GM10248 (cell line): ENCODE measurements at regions not wholly inside any gene's neighbourhood (a gene's known extent, or its start where the extent isn't known, plus 50 kb on each side); places are given as distances from the start of the nearest gene placed in this dataset.
"Not testable (repeated sequence)": the region's sequence is repeated elsewhere in the genome, so short reads cannot be mapped to it uniquely, and the experiment has no call there.

ENCODE experiments used
- CTCF ChIA-PET: fragments of 300-600 bp; sonication (Branson Sonifier 250); formaldehyde crosslinking; extraction: SDS; loops from one replicate; lab custom pipeline; 2021; ENCODE audit warnings: antibody characterized with exemption; lab: Yijun Ruan, JAX
- POLR2A ChIA-PET: fragments of 350-650 bp; sonication (Branson Sonifier 250); formaldehyde crosslinking; extraction: SDS; loops from one replicate; lab custom pipeline; 2020; ENCODE audit warnings: antibody characterized with exemption; lab: Yijun Ruan, JAX
- DNase-seq: peaks from one replicate; pipeline ENCODE4 v3.0.0; 2012; ENCODE audit errors: extremely low spot score
- TF ChIP-seq, protein P1 (sequence below): IDR thresholded peaks from 2 replicates; pipeline ENCODE4 v1.5.1; 2012; ENCODE audit warnings: mild to moderate bottlenecking, low read depth; ENCODE audit errors: extremely low read depth, missing control alignments, control extremely low read depth

DNA sequence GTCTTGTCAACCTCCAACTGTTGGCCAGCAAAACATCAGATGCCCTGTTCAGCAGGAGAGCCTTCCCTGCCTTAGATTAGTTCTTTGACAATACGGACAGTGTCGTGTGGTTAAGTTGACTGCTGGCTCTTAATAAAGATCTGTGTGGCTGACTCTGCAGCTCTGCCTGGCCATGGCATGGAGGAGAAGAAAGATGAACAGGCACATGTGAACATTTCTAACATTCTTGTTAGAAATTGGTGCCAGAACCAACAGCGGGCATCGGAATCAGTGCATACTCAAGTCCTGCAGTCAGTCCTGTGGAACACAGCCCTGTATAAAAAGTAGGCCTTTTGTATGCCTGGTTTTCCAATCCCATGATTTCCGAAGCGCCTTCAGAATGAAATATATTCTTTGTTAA, 455.6 kb downstream of the POM121L12 start:
- TF ChIP-seq, protein P1, sequence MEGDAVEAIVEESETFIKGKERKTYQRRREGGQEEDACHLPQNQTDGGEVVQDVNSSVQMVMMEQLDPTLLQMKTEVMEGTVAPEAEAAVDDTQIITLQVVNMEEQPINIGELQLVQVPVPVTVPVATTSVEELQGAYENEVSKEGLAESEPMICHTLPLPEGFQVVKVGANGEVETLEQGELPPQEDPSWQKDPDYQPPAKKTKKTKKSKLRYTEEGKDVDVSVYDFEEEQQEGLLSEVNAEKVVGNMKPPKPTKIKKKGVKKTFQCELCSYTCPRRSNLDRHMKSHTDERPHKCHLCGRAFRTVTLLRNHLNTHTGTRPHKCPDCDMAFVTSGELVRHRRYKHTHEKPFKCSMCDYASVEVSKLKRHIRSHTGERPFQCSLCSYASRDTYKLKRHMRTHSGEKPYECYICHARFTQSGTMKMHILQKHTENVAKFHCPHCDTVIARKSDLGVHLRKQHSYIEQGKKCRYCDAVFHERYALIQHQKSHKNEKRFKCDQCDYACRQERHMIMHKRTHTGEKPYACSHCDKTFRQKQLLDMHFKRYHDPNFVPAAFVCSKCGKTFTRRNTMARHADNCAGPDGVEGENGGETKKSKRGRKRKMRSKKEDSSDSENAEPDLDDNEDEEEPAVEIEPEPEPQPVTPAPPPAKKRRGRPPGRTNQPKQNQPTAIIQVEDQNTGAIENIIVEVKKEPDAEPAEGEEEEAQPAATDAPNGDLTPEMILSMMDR = no peak
- ChIA-PET CTCF (no interaction called here), POLR2A (no interaction called here)

GRCh38 chr7:53495181-53495580, 459.7 kb downstream of the POM121L12 start:
- CTCF ChIA-PET, POLR2A ChIA-PET, DNase-seq: not testable (repeated sequence)

More for the DNA sequence above, 455.6 kb downstream of the POM121L12 start:
- DNase-seq = no peak

DNA sequence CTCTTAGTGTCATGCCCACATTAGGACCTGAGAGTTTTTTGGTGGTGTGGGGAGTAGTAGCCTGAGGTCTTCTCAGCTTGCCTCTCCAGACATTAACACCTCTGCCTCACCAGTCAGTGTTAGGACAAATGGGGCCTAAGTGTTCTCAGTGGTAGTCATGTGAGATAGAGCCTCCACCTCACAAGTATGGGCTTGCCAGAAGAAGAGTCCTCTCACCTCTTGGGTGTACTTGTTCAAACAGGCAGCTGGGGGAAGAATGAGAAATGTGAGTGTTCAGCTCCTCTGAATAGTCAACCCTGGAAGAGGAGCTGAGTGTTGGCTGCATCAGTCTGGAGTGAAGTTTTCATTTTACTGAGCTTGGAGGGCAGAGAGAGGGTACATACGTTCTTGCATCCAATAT, 464.6 kb downstream of the POM121L12 start:
- no peak for DNase-seq
- POLR2A ChIA-PET = no interaction called here
- TF ChIP-seq, protein P1 = no peak
- CTCF ChIA-PET = interaction anchor here (1.2 to 1.4 kb wide), 2 partner anchors 17 to 53 kb away, joined by 3 to 4 read pairs; no protein-coding TSS in a partner anchor

GRCh38 chr7:53504914-53505313, 469.5 kb downstream of the POM121L12 start:
- TF ChIP-seq, protein P1 = no peak
- POLR2A ChIA-PET = no interaction called here
- CTCF ChIA-PET = no interaction called here
- DNase-seq = no peak

DNA sequence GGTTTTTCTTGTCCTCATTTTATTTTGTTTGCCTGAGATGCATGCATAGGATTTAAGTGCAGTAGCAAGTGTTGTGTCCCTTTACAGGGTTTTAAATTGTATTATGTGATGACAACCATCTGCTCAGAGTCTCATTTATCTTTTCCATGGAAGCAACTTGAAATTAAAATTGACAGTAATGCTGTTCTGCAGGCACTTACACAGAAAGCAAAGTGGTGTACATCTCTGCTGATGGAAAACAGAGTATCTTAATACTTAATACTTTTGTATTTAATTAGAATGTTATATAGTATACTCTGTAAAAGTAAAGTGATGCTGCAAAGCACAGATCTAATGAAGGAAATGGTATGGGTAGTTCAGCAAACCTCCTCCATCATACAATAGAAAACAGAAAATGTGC, 482.9 kb downstream of the POM121L12 start:
- TF ChIP-seq, protein P1 = no peak
- ChIA-PET CTCF (interaction anchor here (1.7 kb wide), 1 partner anchor 14 kb away, joined by 3 read pairs; no protein-coding TSS in a partner anchor), POLR2A (no interaction called here)
- DNase-seq = no peak

DNA sequence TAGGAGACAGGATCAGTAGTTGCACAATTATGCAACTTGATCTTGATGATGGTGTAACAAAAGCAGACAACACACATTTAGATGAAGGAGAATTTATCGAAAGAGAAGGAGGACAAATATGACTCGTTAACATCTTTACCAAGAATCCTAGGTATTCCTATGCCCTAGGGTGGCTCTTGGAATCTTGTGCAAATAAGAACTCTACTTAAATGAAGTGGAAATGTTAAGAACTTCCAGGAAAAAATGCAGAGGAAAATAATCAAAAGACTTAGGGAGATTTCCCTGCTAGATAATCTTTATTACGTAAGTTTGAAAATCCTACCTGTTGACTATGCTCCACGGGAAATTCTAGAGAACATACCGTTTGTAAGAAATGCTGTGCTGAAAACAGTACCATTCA, 485.4 kb downstream of the POM121L12 start:
- ChIA-PET POLR2A (no interaction called here), CTCF (no interaction called here)
- TF ChIP-seq, protein P1 = no peak
- DNase-seq = no peak

- ChIA-PET CTCF (no interaction called here), POLR2A (no interaction called here)
- DNase-seq = no peak
- TF ChIP-seq, protein P1 = no peak
Observed at GRCh38 chr7:53521638-53522184, 486.3 kb downstream of the POM121L12 start.
